Lung (tissue), 11 donors: ENCODE measurements at regions not wholly inside any gene's neighbourhood (a gene's known extent, or its start where the extent isn't known, plus 50 kb on each side); places are given as distances from the start of the nearest gene placed in this dataset.

Source experiments
- ATAC-seq: fragments of 200-7000 bp; cut with Tn5 transposase; one replicate; pipeline ENCODE4 v1.9.1; 2020; ENCODE audit warnings: moderate number of reproducible peaks; ENCODE audit not compliant: insufficient read depth, low FRiP score
- DNase-seq, 3 donors: peaks; one replicate each; pipeline ENCODE4 v3.0.0-alpha.2; 2013 to 2017
- H3K27ac ChIP-seq, 2 donors: one replicate each; pipeline ENCODE4 v1.5.1; 2013; ENCODE audit warnings: mild to moderate bottlenecking in 2 of 2, moderate library complexity in 2 of 2, control low read depth in 1 of 2, inconsistent platforms in 1 of 2, low read depth in 1 of 2, low read length in 1 of 2
- H3K27me3 ChIP-seq, 3 donors: one replicate each; pipeline ENCODE4 v1.5.1; 2013; ENCODE audit warnings: low read length in 2 of 3; ENCODE audit not compliant: control insufficient read depth in 3 of 3, insufficient read depth in 3 of 3
- H3K36me3 ChIP-seq, 4 donors: one replicate each; pipeline ENCODE4 v1.5.1; 2013; ENCODE audit warnings: low read length in 4 of 4, mild to moderate bottlenecking in 1 of 4, moderate library complexity in 1 of 4; ENCODE audit not compliant: control insufficient read depth in 4 of 4, insufficient read depth in 4 of 4
- H3K4me1 ChIP-seq, 5 donors: one replicate each; pipeline ENCODE4 v1.5.1; 2013; ENCODE audit warnings: low read length in 5 of 5, mild to moderate bottlenecking in 2 of 5, moderate library complexity in 1 of 5; ENCODE audit not compliant: control insufficient read depth in 5 of 5, insufficient read depth in 5 of 5
- H3K4me3 ChIP-seq: one replicate; pipeline ENCODE4 v1.5.1; 2013; ENCODE audit warnings: mild to moderate bottlenecking, control low read depth, moderate library complexity
- H3K9ac ChIP-seq, 2 donors: one replicate each; pipeline ENCODE4 v1.5.1; 2013; ENCODE audit warnings: low read length in 2 of 2, control low read depth in 1 of 2; ENCODE audit not compliant: insufficient read depth in 1 of 2
- H3K9me3 ChIP-seq, 4 donors: one replicate each; pipeline ENCODE4 v1.5.1; 2013; ENCODE audit warnings: low read length in 3 of 4, mild to moderate bottlenecking in 1 of 4, moderate library complexity in 1 of 4; ENCODE audit not compliant: control insufficient read depth in 4 of 4, insufficient read depth in 3 of 4
- CTCF ChIP-seq: IDR thresholded peaks from 2 replicates; pipeline ENCODE4 v1.5.1; 2012; ENCODE audit warnings: mild to moderate bottlenecking; ENCODE audit errors: control extremely low read depth, extremely low read depth
- WGBS, 2 donors: extraction: QIAGEN DNeasy Blood & Tissue Kit; methylation state at CpG; one replicate each; pipeline ENCODE4 v1.1.7; 2013; 5-methylcytosine and 5-hydroxymethylcytosine counted together
- donor health status: control.
- donor health status: control.
- donor health status: Bipolar disorder and iron deficiency.
- donor health status: healthy.
- donor health status: DM: yes; HTN: yes; CAD: no.

- ATAC-seq (no peak), DNase-seq (no peak)
- H3K4me3 ChIP-seq = no peak overlapping the region
- TF ChIP-seq CTCF = no peak
- no peaks in the 10 kb centered on the region for H3K27me3 ChIP-seq
- 87% methylated on average over 8 of the region's 8 CpGs for WGBS, 2 donors
- H3K9ac ChIP-seq = no peak overlapping the region
- no peaks in the 10 kb centered on the region for H3K4me1 ChIP-seq
- peaks cover 0 to 7% (median 0%) of the 10 kb centered on the region in 4 donors for H3K9me3 ChIP-seq
- H3K27ac ChIP-seq = no peak overlapping the region
- no peaks in the 10 kb centered on the region for H3K36me3 ChIP-seq
Measured at GRCh38 chr6:49264909-49265308, 198.1 kb downstream of the MMUT start.

- H3K36me3 ChIP-seq = no peaks in the 10 kb centered on the region
- 74 to 94% methylated on average over 6 to 7 of the region's 7 CpGs for WGBS, 2 donors
- ATAC-seq (no peak), DNase-seq (no peak)
- H3K27ac ChIP-seq = no peak overlapping the region
- TF ChIP-seq CTCF = no peak
- no peak overlapping the region for H3K4me3 ChIP-seq
- no peak overlapping the region for H3K9ac ChIP-seq
- H3K9me3 ChIP-seq = peaks cover 0 to 7% (median 0%) of the 10 kb centered on the region in 4 donors
- H3K4me1 ChIP-seq = no peaks in the 10 kb centered on the region
- H3K27me3 ChIP-seq = no peaks in the 10 kb centered on the region
Measured at GRCh38 chr6:49264496-49264895, 198.6 kb downstream of the MMUT start.

- no peaks in the 10 kb centered on the region for H3K9me3 ChIP-seq
- H3K4me1 ChIP-seq = no peaks in the 10 kb centered on the region
- no peak overlapping the region for H3K27ac ChIP-seq
- no peak for DNase-seq
- H3K9ac ChIP-seq = no peak overlapping the region
- ATAC-seq = no peak
- no peaks in the 10 kb centered on the region for H3K36me3 ChIP-seq
- WGBS, 2 donors = 46 to 54% methylated on average over 3 of the region's 3 CpGs
- no peak for TF ChIP-seq CTCF
- no peaks in the 10 kb centered on the region for H3K27me3 ChIP-seq
- H3K4me3 ChIP-seq = no peak overlapping the region
Measured at GRCh38 chr6:49257549-49257948, 205.5 kb downstream of the MMUT start.

GRCh38 chr6:49255335-49255734, 207.7 kb downstream of the MMUT start:
- 90 to 91% methylated on average over 3 of the region's 3 CpGs for WGBS, 2 donors
- H3K4me1 ChIP-seq = no peaks in the 10 kb centered on the region

More at GRCh38 chr6:49255335-49255734, 207.7 kb downstream of the MMUT start:
- ATAC-seq (no peak), DNase-seq (no peak)
- H3K9me3 ChIP-seq = no peaks in the 10 kb centered on the region
- no peaks in the 10 kb centered on the region for H3K27me3 ChIP-seq
- no peak overlapping the region for H3K27ac ChIP-seq
- no peak overlapping the region for H3K4me3 ChIP-seq
- no peak overlapping the region for H3K9ac ChIP-seq
- H3K36me3 ChIP-seq = no peaks in the 10 kb centered on the region
- no peak for TF ChIP-seq CTCF
